WTC11 (cell line): ENCODE measurements at regions not wholly inside any gene's neighbourhood (a gene's known extent, or its start where the extent isn't known, plus 50 kb on each side); places are given as distances from the start of the nearest gene placed in this dataset.

ENCODE experiments used
- ATAC-seq: fragments of 200-7000 bp; cut with Tn5 transposase; 2 replicates; pipeline ENCODE4 v1.10.0; 2021; ENCODE audit warnings: mild to moderate bottlenecking, moderate library complexity
- CTCF ChIA-PET: fragments of 300-600 bp; sonication (Branson Sonifier 250); formaldehyde crosslinking; loops from one replicate; lab custom pipeline; 2021; ENCODE audit warnings: antibody characterized with exemption; lab: Charles Lee
- POLR2A ChIA-PET: fragments of 350-600 bp; sonication (Branson Sonifier 250); formaldehyde crosslinking; loops from one replicate; lab custom pipeline; 2021; ENCODE audit warnings: antibody characterized with exemption; lab: Charles Lee
- DNase-seq: peaks from one replicate; pipeline ENCODE4 v3.0.0; 2021; ENCODE audit warnings: low spot score
- H3K27ac Mint-ChIP-seq: 2 replicates; pipeline ENCODE4 v1.8.0; 2021; ENCODE audit warnings: mixed read lengths
- H3K27me3 Mint-ChIP-seq: 2 replicates; pipeline ENCODE4 v1.8.0; 2021; ENCODE audit warnings: low read depth, mild to moderate bottlenecking, moderate library complexity, mixed read lengths
- H3K36me3 Mint-ChIP-seq: 2 replicates; pipeline ENCODE4 v1.8.0; 2021; ENCODE audit warnings: mixed read lengths
- H3K4me1 Mint-ChIP-seq: 2 replicates; pipeline ENCODE4 v1.8.0; 2022; ENCODE audit warnings: mixed read lengths
- H3K4me3 Mint-ChIP-seq: 2 replicates; pipeline ENCODE4 v1.8.0; 2021; ENCODE audit warnings: mild to moderate bottlenecking, moderate library complexity, mixed read lengths
- H3K9me3 Mint-ChIP-seq: 2 replicates; pipeline ENCODE4 v1.8.0; 2021; ENCODE audit warnings: mixed read lengths
- CREB1 ChIP-seq: sonication (generic); formaldehyde crosslinking; IDR thresholded peaks from 2 replicates; pipeline ENCODE4 v1.8.0; 2023; ENCODE audit warnings: mild to moderate bottlenecking, missing genetic modification reagents
- CREM ChIP-seq: sonication (generic); formaldehyde crosslinking; IDR thresholded peaks from 2 replicates; pipeline ENCODE4 v1.8.1; 2022; ENCODE audit warnings: mild to moderate bottlenecking, missing genetic modification reagents, moderate library complexity
- ESRRA ChIP-seq: sonication (generic); formaldehyde crosslinking; IDR thresholded peaks from 2 replicates; pipeline ENCODE4 v1.8.1; 2022; ENCODE audit warnings: mild to moderate bottlenecking, missing genetic modification reagents, borderline replicate concordance
- ETV6 ChIP-seq: sonication (generic); formaldehyde crosslinking; IDR thresholded peaks from 2 replicates; pipeline ENCODE4 v1.8.1; 2022; ENCODE audit warnings: mild to moderate bottlenecking, missing genetic modification reagents
- GRHL2 ChIP-seq: fragments of 250-450 bp; sonication (Bioruptor Pico); IDR thresholded peaks from 2 replicates; pipeline ENCODE4 v1.8.0; 2022; ENCODE audit warnings: mild to moderate bottlenecking, moderate library complexity; ENCODE audit not compliant: insufficient replicate concordance, severe bottlenecking
- IRF2 ChIP-seq: sonication (generic); formaldehyde crosslinking; IDR thresholded peaks from 2 replicates; pipeline ENCODE4 v1.8.0; 2022; ENCODE audit warnings: low read depth, missing genetic modification reagents, borderline replicate concordance
- NFYB ChIP-seq: sonication (generic); formaldehyde crosslinking; conservative IDR thresholded peaks from 2 replicates; pipeline ENCODE4 v1.8.0; 2022; ENCODE audit warnings: low read depth, missing genetic modification reagents
- NR1H2 ChIP-seq: sonication (generic); formaldehyde crosslinking; IDR thresholded peaks from 2 replicates; pipeline ENCODE4 v1.9.0; 2021; ENCODE audit warnings: mild to moderate bottlenecking, moderate library complexity, missing genetic modification reagents
- OVOL2 ChIP-seq: fragments of 250-450 bp; sonication (Bioruptor Pico); IDR thresholded peaks from 2 replicates; pipeline ENCODE4 v1.9.0; 2021; ENCODE audit warnings: mild to moderate bottlenecking, borderline replicate concordance
- PRRX2 ChIP-seq: fragments of 250-450 bp; sonication (Bioruptor Pico); IDR thresholded peaks from 2 replicates; pipeline ENCODE4 v1.8.0; 2021; ENCODE audit warnings: mild to moderate bottlenecking
- SMAD3 ChIP-seq: sonication (generic); formaldehyde crosslinking; IDR thresholded peaks from 2 replicates; pipeline ENCODE4 v1.8.0; 2022; ENCODE audit warnings: missing genetic modification reagents, mild to moderate bottlenecking, borderline replicate concordance
- SP1 ChIP-seq: sonication (generic); formaldehyde crosslinking; conservative IDR thresholded peaks from 2 replicates; pipeline ENCODE4 v1.8.1; 2022; ENCODE audit warnings: missing genetic modification reagents
- TCF7 ChIP-seq: sonication (generic); formaldehyde crosslinking; IDR thresholded peaks from 2 replicates; pipeline ENCODE4 v1.8.0; 2022; ENCODE audit warnings: mild to moderate bottlenecking, low read depth, missing genetic modification reagents, moderate library complexity
- TEAD4 ChIP-seq: sonication (generic); formaldehyde crosslinking; IDR thresholded peaks from 2 replicates; pipeline ENCODE4 v1.8.0; 2022; ENCODE audit warnings: mild to moderate bottlenecking, missing genetic modification reagents
- TP53 ChIP-seq: sonication (generic); formaldehyde crosslinking; IDR thresholded peaks from 2 replicates; pipeline ENCODE4 v1.8.1; 2023; ENCODE audit warnings: mild to moderate bottlenecking, missing genetic modification reagents
- ZNF396 ChIP-seq: fragments of 250-450 bp; sonication (Bioruptor Pico); IDR thresholded peaks from 2 replicates; pipeline ENCODE4 v1.8.0; 2021; ENCODE audit warnings: mild to moderate bottlenecking, moderate library complexity, borderline replicate concordance
- TF ChIP-seq, protein P1 (sequence below): sonication (generic); formaldehyde crosslinking; IDR thresholded peaks from 2 replicates; pipeline ENCODE4 v1.8.1; 2023; ENCODE audit warnings: mild to moderate bottlenecking, missing genetic modification reagents, borderline replicate concordance
- TF ChIP-seq, protein P2 (sequence below): sonication (generic); formaldehyde crosslinking; IDR thresholded peaks from 2 replicates; pipeline ENCODE4 v1.8.0; 2022; ENCODE audit warnings: mild to moderate bottlenecking, missing genetic modification reagents
- TF ChIP-seq, protein P3 (sequence below): fragments of 250-450 bp; sonication (Bioruptor Pico); IDR thresholded peaks from 2 replicates; pipeline ENCODE4 v1.9.0; 2021; ENCODE audit warnings: mild to moderate bottlenecking
- TF ChIP-seq, protein P4 (sequence below): sonication (generic); formaldehyde crosslinking; IDR thresholded peaks from 2 replicates; pipeline ENCODE4 v1.8.1; 2023; ENCODE audit warnings: mild to moderate bottlenecking, missing genetic modification reagents, moderate library complexity
- TF ChIP-seq, protein P5 (sequence below): sonication (generic); formaldehyde crosslinking; IDR thresholded peaks from 2 replicates; pipeline ENCODE4 v1.8.1; 2022; ENCODE audit warnings: low read depth, mild to moderate bottlenecking, moderate library complexity, missing genetic modification reagents, borderline replicate concordance
- TF ChIP-seq, protein P6 (sequence below): sonication (generic); formaldehyde crosslinking; IDR thresholded peaks from 2 replicates; pipeline ENCODE4 v1.8.0; 2023; ENCODE audit warnings: missing genetic modification reagents
- TF ChIP-seq, protein P7 (sequence below): sonication (generic); formaldehyde crosslinking; IDR thresholded peaks from 2 replicates; pipeline ENCODE4 v1.8.0; 2022; ENCODE audit warnings: mild to moderate bottlenecking, missing genetic modification reagents

DNA sequence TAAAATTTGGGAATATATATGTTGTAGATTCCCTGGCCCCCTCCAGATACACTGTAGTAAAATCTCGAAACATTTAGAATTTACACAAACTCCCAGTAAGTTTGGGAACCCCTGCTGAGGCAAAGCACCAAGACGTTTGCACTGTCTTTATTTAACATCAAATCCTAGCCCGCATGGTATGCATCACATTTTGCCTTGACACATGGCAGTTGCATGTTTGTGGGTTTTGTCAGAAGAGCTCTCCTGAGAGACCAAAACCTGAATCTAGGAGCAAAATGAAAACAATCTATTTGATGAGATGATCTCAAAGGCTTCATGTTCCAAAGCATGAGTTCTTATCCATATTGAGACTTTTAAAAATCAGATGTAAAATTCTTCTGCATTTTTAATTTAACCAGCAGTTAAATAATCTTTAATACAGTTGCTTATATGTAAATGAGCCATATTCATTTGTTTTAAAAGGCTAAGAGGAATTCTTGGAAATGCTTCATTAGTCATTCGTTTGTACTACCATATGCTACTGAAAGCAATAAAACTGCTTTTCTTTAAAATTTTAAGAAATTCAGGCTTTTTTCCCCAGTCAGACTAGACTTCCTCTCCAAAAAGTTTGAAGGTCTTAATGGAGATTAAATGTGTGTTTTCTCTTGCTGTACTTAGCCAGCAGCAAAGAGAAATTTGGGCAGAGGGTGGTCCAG, 105.2 kb upstream of the BOC start (continued):
- TF ChIP-seq, protein P1, sequence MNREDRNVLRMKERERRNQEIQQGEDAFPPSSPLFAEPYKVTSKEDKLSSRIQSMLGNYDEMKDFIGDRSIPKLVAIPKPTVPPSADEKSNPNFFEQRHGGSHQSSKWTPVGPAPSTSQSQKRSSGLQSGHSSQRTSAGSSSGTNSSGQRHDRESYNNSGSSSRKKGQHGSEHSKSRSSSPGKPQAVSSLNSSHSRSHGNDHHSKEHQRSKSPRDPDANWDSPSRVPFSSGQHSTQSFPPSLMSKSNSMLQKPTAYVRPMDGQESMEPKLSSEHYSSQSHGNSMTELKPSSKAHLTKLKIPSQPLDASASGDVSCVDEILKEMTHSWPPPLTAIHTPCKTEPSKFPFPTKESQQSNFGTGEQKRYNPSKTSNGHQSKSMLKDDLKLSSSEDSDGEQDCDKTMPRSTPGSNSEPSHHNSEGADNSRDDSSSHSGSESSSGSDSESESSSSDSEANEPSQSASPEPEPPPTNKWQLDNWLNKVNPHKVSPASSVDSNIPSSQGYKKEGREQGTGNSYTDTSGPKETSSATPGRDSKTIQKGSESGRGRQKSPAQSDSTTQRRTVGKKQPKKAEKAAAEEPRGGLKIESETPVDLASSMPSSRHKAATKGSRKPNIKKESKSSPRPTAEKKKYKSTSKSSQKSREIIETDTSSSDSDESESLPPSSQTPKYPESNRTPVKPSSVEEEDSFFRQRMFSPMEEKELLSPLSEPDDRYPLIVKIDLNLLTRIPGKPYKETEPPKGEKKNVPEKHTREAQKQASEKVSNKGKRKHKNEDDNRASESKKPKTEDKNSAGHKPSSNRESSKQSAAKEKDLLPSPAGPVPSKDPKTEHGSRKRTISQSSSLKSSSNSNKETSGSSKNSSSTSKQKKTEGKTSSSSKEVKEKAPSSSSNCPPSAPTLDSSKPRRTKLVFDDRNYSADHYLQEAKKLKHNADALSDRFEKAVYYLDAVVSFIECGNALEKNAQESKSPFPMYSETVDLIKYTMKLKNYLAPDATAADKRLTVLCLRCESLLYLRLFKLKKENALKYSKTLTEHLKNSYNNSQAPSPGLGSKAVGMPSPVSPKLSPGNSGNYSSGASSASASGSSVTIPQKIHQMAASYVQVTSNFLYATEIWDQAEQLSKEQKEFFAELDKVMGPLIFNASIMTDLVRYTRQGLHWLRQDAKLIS (CRISPR knock-in tag) = no peak
- TF ChIP-seq NFYB (no peak), SP1 (CRISPR knock-in tag) (no peak), IRF2 (CRISPR knock-in tag) (no peak), CREM (CRISPR knock-in tag) (no peak), TP53 (CRISPR knock-in tag) (no peak), ZNF396 (CRISPR knock-in tag) (no peak)
- TF ChIP-seq, protein P2, sequence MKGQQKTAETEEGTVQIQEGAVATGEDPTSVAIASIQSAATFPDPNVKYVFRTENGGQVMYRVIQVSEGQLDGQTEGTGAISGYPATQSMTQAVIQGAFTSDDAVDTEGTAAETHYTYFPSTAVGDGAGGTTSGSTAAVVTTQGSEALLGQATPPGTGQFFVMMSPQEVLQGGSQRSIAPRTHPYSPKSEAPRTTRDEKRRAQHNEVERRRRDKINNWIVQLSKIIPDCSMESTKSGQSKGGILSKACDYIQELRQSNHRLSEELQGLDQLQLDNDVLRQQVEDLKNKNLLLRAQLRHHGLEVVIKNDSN (CRISPR knock-in tag) = no peak
- TF ChIP-seq, protein P3, sequence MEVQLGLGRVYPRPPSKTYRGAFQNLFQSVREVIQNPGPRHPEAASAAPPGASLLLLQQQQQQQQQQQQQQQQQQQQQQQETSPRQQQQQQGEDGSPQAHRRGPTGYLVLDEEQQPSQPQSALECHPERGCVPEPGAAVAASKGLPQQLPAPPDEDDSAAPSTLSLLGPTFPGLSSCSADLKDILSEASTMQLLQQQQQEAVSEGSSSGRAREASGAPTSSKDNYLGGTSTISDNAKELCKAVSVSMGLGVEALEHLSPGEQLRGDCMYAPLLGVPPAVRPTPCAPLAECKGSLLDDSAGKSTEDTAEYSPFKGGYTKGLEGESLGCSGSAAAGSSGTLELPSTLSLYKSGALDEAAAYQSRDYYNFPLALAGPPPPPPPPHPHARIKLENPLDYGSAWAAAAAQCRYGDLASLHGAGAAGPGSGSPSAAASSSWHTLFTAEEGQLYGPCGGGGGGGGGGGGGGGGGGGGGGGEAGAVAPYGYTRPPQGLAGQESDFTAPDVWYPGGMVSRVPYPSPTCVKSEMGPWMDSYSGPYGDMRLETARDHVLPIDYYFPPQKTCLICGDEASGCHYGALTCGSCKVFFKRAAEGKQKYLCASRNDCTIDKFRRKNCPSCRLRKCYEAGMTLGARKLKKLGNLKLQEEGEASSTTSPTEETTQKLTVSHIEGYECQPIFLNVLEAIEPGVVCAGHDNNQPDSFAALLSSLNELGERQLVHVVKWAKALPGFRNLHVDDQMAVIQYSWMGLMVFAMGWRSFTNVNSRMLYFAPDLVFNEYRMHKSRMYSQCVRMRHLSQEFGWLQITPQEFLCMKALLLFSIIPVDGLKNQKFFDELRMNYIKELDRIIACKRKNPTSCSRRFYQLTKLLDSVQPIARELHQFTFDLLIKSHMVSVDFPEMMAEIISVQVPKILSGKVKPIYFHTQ (CRISPR knock-in tag) = no peak

DNA sequence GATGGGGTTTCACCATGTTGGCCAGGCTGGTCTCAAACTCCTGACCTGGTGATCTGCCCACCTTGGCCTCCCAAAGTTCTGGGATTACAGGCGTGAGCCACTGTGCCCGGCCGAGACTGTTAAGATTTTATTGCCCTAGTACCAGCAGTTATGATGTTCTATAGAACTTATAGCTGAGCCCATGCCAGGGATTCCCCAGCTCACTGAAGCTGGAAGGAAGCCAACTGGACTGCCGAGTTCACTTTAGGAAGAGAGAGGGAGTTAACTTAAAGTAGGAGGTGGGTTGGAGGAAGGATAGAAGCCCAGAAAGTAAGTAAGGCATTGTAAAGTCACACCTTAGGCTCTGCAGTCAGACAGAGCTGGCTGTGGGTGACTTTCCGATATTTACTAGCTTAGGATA, 101.1 kb upstream of the BOC start:
- no peak for ATAC-seq
- DNase-seq = no peak
- H3K27ac Mint-ChIP-seq = no peak overlapping the region
- no peak overlapping the region for H3K4me3 Mint-ChIP-seq
- CTCF ChIA-PET = interaction anchor here (0.7 kb wide), 1 partner anchor 24 kb away, joined by 3 read pairs; no protein-coding TSS in a partner anchor
- H3K9me3 Mint-ChIP-seq = peaks cover 6% of the 10 kb centered on the region; the same call in 1 of the 2 replicates
- H3K36me3 Mint-ChIP-seq = no peaks in the 10 kb centered on the region
- TF ChIP-seq ETV6 (no peak), TCF7 (CRISPR knock-in tag) (no peak), SMAD3 (CRISPR knock-in tag) (no peak), ESRRA (no peak), CREM (CRISPR knock-in tag) (no peak), PRRX2 (CRISPR knock-in tag) (no peak), CREB1 (CRISPR knock-in tag) (no peak), NR1H2 (CRISPR knock-in tag) (no peak), OVOL2 (CRISPR knock-in tag) (no peak), GRHL2 (CRISPR knock-in tag) (no peak), TEAD4 (CRISPR knock-in tag) (no peak)
- TF ChIP-seq, protein P4, sequence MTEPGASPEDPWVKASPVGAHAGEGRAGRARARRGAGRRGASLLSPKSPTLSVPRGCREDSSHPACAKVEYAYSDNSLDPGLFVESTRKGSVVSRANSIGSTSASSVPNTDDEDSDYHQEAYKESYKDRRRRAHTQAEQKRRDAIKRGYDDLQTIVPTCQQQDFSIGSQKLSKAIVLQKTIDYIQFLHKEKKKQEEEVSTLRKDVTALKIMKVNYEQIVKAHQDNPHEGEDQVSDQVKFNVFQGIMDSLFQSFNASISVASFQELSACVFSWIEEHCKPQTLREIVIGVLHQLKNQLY = no peak
- TF ChIP-seq, protein P5, sequence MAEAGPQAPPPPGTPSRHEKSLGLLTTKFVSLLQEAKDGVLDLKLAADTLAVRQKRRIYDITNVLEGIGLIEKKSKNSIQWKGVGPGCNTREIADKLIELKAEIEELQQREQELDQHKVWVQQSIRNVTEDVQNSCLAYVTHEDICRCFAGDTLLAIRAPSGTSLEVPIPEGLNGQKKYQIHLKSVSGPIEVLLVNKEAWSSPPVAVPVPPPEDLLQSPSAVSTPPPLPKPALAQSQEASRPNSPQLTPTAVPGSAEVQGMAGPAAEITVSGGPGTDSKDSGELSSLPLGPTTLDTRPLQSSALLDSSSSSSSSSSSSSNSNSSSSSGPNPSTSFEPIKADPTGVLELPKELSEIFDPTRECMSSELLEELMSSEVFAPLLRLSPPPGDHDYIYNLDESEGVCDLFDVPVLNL = no peak
- TF ChIP-seq, protein P6, sequence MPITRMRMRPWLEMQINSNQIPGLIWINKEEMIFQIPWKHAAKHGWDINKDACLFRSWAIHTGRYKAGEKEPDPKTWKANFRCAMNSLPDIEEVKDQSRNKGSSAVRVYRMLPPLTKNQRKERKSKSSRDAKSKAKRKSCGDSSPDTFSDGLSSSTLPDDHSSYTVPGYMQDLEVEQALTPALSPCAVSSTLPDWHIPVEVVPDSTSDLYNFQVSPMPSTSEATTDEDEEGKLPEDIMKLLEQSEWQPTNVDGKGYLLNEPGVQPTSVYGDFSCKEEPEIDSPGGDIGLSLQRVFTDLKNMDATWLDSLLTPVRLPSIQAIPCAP (CRISPR knock-in tag) = no peak
- TF ChIP-seq, protein P7, sequence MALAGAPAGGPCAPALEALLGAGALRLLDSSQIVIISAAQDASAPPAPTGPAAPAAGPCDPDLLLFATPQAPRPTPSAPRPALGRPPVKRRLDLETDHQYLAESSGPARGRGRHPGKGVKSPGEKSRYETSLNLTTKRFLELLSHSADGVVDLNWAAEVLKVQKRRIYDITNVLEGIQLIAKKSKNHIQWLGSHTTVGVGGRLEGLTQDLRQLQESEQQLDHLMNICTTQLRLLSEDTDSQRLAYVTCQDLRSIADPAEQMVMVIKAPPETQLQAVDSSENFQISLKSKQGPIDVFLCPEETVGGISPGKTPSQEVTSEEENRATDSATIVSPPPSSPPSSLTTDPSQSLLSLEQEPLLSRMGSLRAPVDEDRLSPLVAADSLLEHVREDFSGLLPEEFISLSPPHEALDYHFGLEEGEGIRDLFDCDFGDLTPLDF (CRISPR knock-in tag) = no peak
- TF ChIP-seq, all 79 proteins: peak for 0
- peaks cover 3% of the 10 kb centered on the region; the same call in 1 of the 2 replicates for H3K27me3 Mint-ChIP-seq
- POLR2A ChIA-PET = interaction anchor here (0.5 kb wide), 1 partner anchor 41 kb away, joined by 3 read pairs; no protein-coding TSS in a partner anchor
- H3K4me1 Mint-ChIP-seq = peaks cover 44% of the 10 kb centered on the region
